ENCODE measurements at regions not wholly inside any gene's neighbourhood (a gene's known extent, or its start where the extent isn't known, plus 50 kb on each side); places are given as distances from the start of the nearest gene placed in this dataset.

DNA sequence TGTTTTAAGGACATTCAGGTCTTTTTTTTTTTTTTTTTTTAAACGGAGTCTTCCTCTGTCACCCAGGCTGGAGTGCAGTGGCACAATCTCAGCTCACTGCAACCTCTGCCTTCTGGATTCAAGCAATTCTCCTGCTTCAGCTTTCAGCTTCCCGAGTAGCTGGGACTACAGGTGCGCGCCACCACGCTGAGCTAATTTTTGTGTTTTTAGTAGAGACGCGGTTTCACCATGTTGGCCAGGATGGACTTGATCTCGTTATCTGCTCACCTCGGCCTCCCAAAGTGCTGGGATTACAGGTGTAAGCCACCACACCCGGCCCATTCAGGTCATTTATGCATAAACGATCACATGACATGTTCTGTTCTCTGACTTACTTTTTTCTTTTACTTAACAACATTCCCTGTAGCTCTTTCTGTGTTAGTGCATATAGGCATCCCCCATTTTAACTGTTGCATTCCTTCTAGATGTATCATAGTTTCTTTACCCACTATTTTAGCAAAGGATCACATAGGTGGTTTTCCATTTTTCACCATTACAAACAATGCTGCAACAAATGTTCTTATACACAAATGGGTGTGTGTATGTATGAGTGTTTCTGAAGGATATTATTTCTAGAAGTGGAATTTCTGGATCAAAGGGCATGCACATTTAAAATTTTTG lies 74.2 kb downstream of the ARF6 start:
- TF ChIP-seq, protein P1, sequence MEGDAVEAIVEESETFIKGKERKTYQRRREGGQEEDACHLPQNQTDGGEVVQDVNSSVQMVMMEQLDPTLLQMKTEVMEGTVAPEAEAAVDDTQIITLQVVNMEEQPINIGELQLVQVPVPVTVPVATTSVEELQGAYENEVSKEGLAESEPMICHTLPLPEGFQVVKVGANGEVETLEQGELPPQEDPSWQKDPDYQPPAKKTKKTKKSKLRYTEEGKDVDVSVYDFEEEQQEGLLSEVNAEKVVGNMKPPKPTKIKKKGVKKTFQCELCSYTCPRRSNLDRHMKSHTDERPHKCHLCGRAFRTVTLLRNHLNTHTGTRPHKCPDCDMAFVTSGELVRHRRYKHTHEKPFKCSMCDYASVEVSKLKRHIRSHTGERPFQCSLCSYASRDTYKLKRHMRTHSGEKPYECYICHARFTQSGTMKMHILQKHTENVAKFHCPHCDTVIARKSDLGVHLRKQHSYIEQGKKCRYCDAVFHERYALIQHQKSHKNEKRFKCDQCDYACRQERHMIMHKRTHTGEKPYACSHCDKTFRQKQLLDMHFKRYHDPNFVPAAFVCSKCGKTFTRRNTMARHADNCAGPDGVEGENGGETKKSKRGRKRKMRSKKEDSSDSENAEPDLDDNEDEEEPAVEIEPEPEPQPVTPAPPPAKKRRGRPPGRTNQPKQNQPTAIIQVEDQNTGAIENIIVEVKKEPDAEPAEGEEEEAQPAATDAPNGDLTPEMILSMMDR (IDR thresholded peaks at IDR 0.05) = no peak
- TF ChIP-seq POLR2A (IDR thresholded peaks at IDR 0.05) = no peak
